H1 (cell line): ENCODE measurements at regions not wholly inside any gene's neighbourhood (a gene's known extent, or its start where the extent isn't known, plus 50 kb on each side); places are given as distances from the start of the nearest gene placed in this dataset.
A peak's percentile ranks its signal among the peaks of the same experiment; 100 is the strongest.

ENCODE experiments used
- CTCF ChIA-PET: fragments of 300-600 bp; sonication (Branson Sonifier 250); formaldehyde crosslinking; loops from one replicate; lab custom pipeline; 2021; ENCODE audit not compliant: partially characterized antibody; lab: Charles Lee
- POLR2A ChIA-PET: fragments of 300-600 bp; sonication (Branson Sonifier 250); formaldehyde crosslinking; loops from one replicate; lab custom pipeline; 2021; ENCODE audit warnings: inconsistent platforms; ENCODE audit not compliant: partially characterized antibody; lab: Charles Lee
- DNase-seq, 2 experiments: peaks; one replicate each; pipeline versions ENCODE4 v3.0.0 to v3.0.0-alpha.2; 2010 to 2022; ENCODE audit warnings: low spot score in 2 of 2, low read depth in 1 of 2, mixed read lengths in 1 of 2
- FAIRE-seq: peaks from 2 replicates; lab custom pipeline; 2011; peaks lifted over from hg19 to GRCh38; lab: Jason Lieb, UNC
- H2AFZ ChIP-seq: 2 replicates; pipeline ENCODE4 v1.8.1; 2012; ENCODE audit warnings: low read length, inconsistent platforms
- H2AK5ac ChIP-seq: 2 replicates; pipeline ENCODE4 v1.6.1; 2013; ENCODE audit warnings: low read depth, low read length
- H2BK120ac ChIP-seq: replicated peaks from 2 replicates; pipeline ENCODE3; 2013; ENCODE audit warnings: low read depth, low read length, inconsistent platforms
- H2BK12ac ChIP-seq: 2 replicates; pipeline ENCODE4 v1.6.1; 2013; ENCODE audit warnings: low read depth, low read length
- H2BK15ac ChIP-seq: 2 replicates; pipeline ENCODE4 v1.6.1; 2013; ENCODE audit warnings: low read length
- H2BK20ac ChIP-seq: 2 replicates; pipeline ENCODE4 v1.6.1; 2013; ENCODE audit warnings: low read length
- H2BK5ac ChIP-seq: 2 replicates; pipeline ENCODE4 v1.6.1; 2013; ENCODE audit warnings: low read depth, low read length
- H3K14ac ChIP-seq: 2 replicates; pipeline ENCODE4 v1.6.1; 2013; ENCODE audit warnings: inconsistent platforms; ENCODE audit not compliant: insufficient read length
- H3K18ac ChIP-seq: 2 replicates; pipeline ENCODE4 v1.6.1; 2013; ENCODE audit warnings: low read length; ENCODE audit errors: extremely low read depth
- H3K23ac ChIP-seq: 2 replicates; pipeline ENCODE4 v1.6.1; 2013; ENCODE audit warnings: inconsistent platforms; ENCODE audit not compliant: insufficient read length
- H3K23me2 ChIP-seq: 2 replicates; pipeline ENCODE4 v1.6.1; 2013; ENCODE audit warnings: low read depth, low read length
- H3K27ac ChIP-seq: 2 replicates; pipeline ENCODE4 v1.6.1; 2011; ENCODE audit warnings: low read depth, low read length, inconsistent platforms
- H3K27me3 ChIP-seq, 4 experiments: replicated peaks in 1 of 4; 1 replicate in 1 of 4; 2 replicates in 3 of 4; pipeline versions ENCODE4 v1.6.1 to v1.8.1; 2011 to 2013; ENCODE audit warnings: low read length in 3 of 4, mild to moderate bottlenecking in 3 of 4, inconsistent platforms in 2 of 4, mixed read lengths in 2 of 4, moderate library complexity in 1 of 4; ENCODE audit not compliant: control insufficient read depth in 3 of 4, insufficient read depth in 3 of 4; ENCODE audit errors: extremely low read depth in 1 of 4
- H3K36me3 ChIP-seq, 4 experiments: 2 replicates each; pipeline versions ENCODE4 v1.6.1 to v1.8.1; 2011 to 2013; ENCODE audit warnings: mild to moderate bottlenecking in 4 of 4, low read length in 3 of 4, moderate library complexity in 2 of 4, control low read depth in 1 of 4, inconsistent platforms in 1 of 4; ENCODE audit not compliant: insufficient read depth in 4 of 4, control insufficient read depth in 2 of 4
- H3K4ac ChIP-seq: replicated peaks from 2 replicates; pipeline ENCODE3; 2013; ENCODE audit warnings: low read length, low read depth, mixed read lengths, inconsistent platforms; ENCODE audit not compliant: insufficient read length
- H3K4me1 ChIP-seq, 4 experiments: replicated peaks in 1 of 4; 1 replicate in 1 of 4; 2 replicates in 3 of 4; pipeline versions ENCODE4 v1.6.1 to v1.8.1; 2011 to 2013; ENCODE audit warnings: low read length in 3 of 4, inconsistent platforms in 2 of 4, mixed read lengths in 1 of 4; ENCODE audit not compliant: insufficient read depth in 4 of 4, control insufficient read depth in 3 of 4
- H3K4me2 ChIP-seq, 2 experiments: 2 replicates each; pipeline versions ENCODE4 v1.6.1 to v1.8.1; 2011 to 2013; ENCODE audit warnings: low read depth in 2 of 2, low read length in 2 of 2, control low read depth in 1 of 2, inconsistent platforms in 1 of 2, mild to moderate bottlenecking in 1 of 2; ENCODE audit not compliant: insufficient read depth in 1 of 2
- H3K4me3 ChIP-seq, 4 experiments: fragments of 200-600, 300-600 bp in 1 of 4; sonication (generic), shearing (Covaris generic), sonication (Bioruptor Twin) in 1 of 4; 2 replicates each; pipeline versions ENCODE4 v1.5.1 to v1.8.1; 2011 to 2016; ENCODE audit warnings: low read length in 4 of 4, low read depth in 3 of 4, control low read depth in 2 of 4, inconsistent platforms in 2 of 4, mild to moderate bottlenecking in 2 of 4, mixed read lengths in 1 of 4, moderate library complexity in 1 of 4; ENCODE audit not compliant: insufficient read depth in 2 of 4; ENCODE audit errors: extremely low read depth in 1 of 4
- H3K56ac ChIP-seq: replicated peaks from 2 replicates; pipeline ENCODE3; 2013; ENCODE audit warnings: low read depth, mild to moderate bottlenecking, mixed read lengths, low read length, inconsistent platforms; ENCODE audit not compliant: insufficient read length
- H3K79me1 ChIP-seq: 2 replicates; pipeline ENCODE4 v1.6.1; 2013; ENCODE audit warnings: low read depth, low read length, control low read depth
- H3K79me2 ChIP-seq, 2 experiments: 2 replicates each; pipeline versions ENCODE4 v1.6.1 to v1.8.1; 2012 to 2013; ENCODE audit warnings: low read length in 2 of 2, mild to moderate bottlenecking in 2 of 2, inconsistent platforms in 1 of 2; ENCODE audit not compliant: insufficient read depth in 2 of 2, control insufficient read depth in 1 of 2
- H3K9ac ChIP-seq, 4 experiments: replicated peaks in 1 of 4; 1 replicate in 1 of 4; 2 replicates in 3 of 4; pipeline versions ENCODE4 v1.6.1 to v1.8.1; 2011 to 2013; ENCODE audit warnings: low read depth in 3 of 4, low read length in 3 of 4, control low read depth in 2 of 4, mild to moderate bottlenecking in 2 of 4, moderate library complexity in 2 of 4, inconsistent platforms in 1 of 4; ENCODE audit errors: extremely low read depth in 1 of 4
- H3K9me3 ChIP-seq, 2 experiments: 2 replicates each; pipeline versions ENCODE4 v1.6.1 to v1.8.1; 2012 to 2013; ENCODE audit warnings: mild to moderate bottlenecking in 2 of 2, moderate library complexity in 2 of 2, control low read depth in 1 of 2, inconsistent platforms in 1 of 2, low read depth in 1 of 2, low read length in 1 of 2, mixed read lengths in 1 of 2; ENCODE audit not compliant: insufficient read depth in 2 of 2
- H4K20me1 ChIP-seq, 2 experiments: replicated peaks in 1 of 2; 2 replicates each; pipeline versions ENCODE3 to v1.8.1; 2011 to 2013; ENCODE audit warnings: inconsistent platforms in 2 of 2, low read length in 2 of 2, mild to moderate bottlenecking in 1 of 2; ENCODE audit not compliant: insufficient read depth in 2 of 2, control insufficient read depth in 1 of 2
- H4K5ac ChIP-seq: 2 replicates; pipeline ENCODE4 v1.6.1; 2013; ENCODE audit warnings: low read length, low read depth, mixed read lengths, inconsistent platforms; ENCODE audit not compliant: insufficient read length
- H4K8ac ChIP-seq: 2 replicates; pipeline ENCODE4 v1.8.0; 2013; ENCODE audit warnings: mild to moderate bottlenecking, moderate library complexity, low read length, inconsistent platforms; ENCODE audit not compliant: insufficient read depth; ENCODE audit errors: extremely low read depth
- H4K91ac ChIP-seq: replicated peaks from 2 replicates; pipeline ENCODE3; 2013; ENCODE audit warnings: low read length, mixed read lengths, inconsistent platforms; ENCODE audit not compliant: insufficient read length
- ASH2L ChIP-seq: fragments of 200-600, 300-600 bp; sonication (generic); IDR thresholded peaks from one replicate; pipeline ENCODE4 v1.7.1; 2017; ENCODE audit warnings: low read length
- CBX5 ChIP-seq: fragments of 300-800, 300-1000 bp; sonication (generic); IDR thresholded peaks from 2 replicates; pipeline ENCODE4 v1.7.1; 2016; ENCODE audit warnings: antibody characterized with exemption, low read length, low read depth
- HDAC2 ChIP-seq, 2 experiments: fragments of 300-600 bp in 1 of 2; sonication (generic) in 1 of 2; IDR thresholded peaks; 2 replicates each; pipeline ENCODE4 v1.6.1; 2011 to 2012; ENCODE audit warnings: low read depth in 2 of 2, low read length in 2 of 2, mild to moderate bottlenecking in 2 of 2, moderate library complexity in 2 of 2, borderline replicate concordance in 1 of 2, inconsistent platforms in 1 of 2
- JUND ChIP-seq: IDR thresholded peaks from 2 replicates; pipeline ENCODE4 v1.6.1; 2011; ENCODE audit warnings: mild to moderate bottlenecking, improper control_type of control experiment, low read length
- KDM4A ChIP-seq: IDR thresholded peaks from one replicate; pipeline ENCODE4 v1.7.1; 2012; ENCODE audit warnings: low read depth, mild to moderate bottlenecking, moderate library complexity, low read length, inconsistent platforms; ENCODE audit not compliant: severe bottlenecking
- KDM5A ChIP-seq: fragments of 200-600 bp; IDR thresholded peaks from 2 replicates; pipeline ENCODE4 v1.7.1; 2012; ENCODE audit warnings: mild to moderate bottlenecking, low read length, inconsistent platforms, mixed read lengths
- RBBP5 ChIP-seq: IDR thresholded peaks from 2 replicates; pipeline ENCODE4 v1.7.1; 2012; ENCODE audit warnings: low read depth, mild to moderate bottlenecking, inconsistent platforms, low read length, moderate library complexity, borderline replicate concordance
- SIN3A ChIP-seq, 2 experiments: IDR thresholded peaks in 1 of 2; conservative IDR thresholded peaks in 1 of 2; 2 replicates each; pipeline ENCODE4 v1.6.1; 2011 to 2012; ENCODE audit warnings: low read length in 2 of 2, improper control_type of control experiment in 1 of 2, low read depth in 1 of 2, mild to moderate bottlenecking in 1 of 2
- SIX5 ChIP-seq: IDR thresholded peaks from 2 replicates; pipeline ENCODE4 v1.6.1; 2011; ENCODE audit warnings: mild to moderate bottlenecking, low read depth, low read length
- TEAD4 ChIP-seq: IDR thresholded peaks from 2 replicates; pipeline ENCODE4 v1.6.1; 2012; ENCODE audit warnings: low read depth, low read length, inconsistent platforms, mixed read lengths
- WGBS, 2 experiments: shearing (Covaris generic) in 1 of 2; methylation state at CpG; one replicate each; pipeline versions ENCODE4 v1.1.6 to v1.1.7; 2013 to 2015; ENCODE audit warnings: low lambda C conversion rate in 2 of 2, mixed read lengths in 2 of 2, inconsistent platforms in 1 of 2, low coverage in 1 of 2, missing lambda C conversion rate in 1 of 2; ENCODE audit not compliant: insufficient replicate concordance in 2 of 2, insufficient coverage in 1 of 2, insufficient read length in 1 of 2; ENCODE audit errors: extremely low coverage in 1 of 2, missing lambda C conversion rate in 1 of 2; 5-methylcytosine and 5-hydroxymethylcytosine counted together
- TF ChIP-seq, protein P1 (sequence below): IDR thresholded peaks from 2 replicates; pipeline ENCODE4 v1.6.1; 2011; ENCODE audit warnings: low read depth, mild to moderate bottlenecking, low read length; ENCODE audit not compliant: insufficient read depth
- TF ChIP-seq, protein P2 (sequence below): IDR thresholded peaks from 2 replicates; pipeline ENCODE4 v1.6.1; 2011; ENCODE audit warnings: low read length, improper control_type of control experiment

DNA sequence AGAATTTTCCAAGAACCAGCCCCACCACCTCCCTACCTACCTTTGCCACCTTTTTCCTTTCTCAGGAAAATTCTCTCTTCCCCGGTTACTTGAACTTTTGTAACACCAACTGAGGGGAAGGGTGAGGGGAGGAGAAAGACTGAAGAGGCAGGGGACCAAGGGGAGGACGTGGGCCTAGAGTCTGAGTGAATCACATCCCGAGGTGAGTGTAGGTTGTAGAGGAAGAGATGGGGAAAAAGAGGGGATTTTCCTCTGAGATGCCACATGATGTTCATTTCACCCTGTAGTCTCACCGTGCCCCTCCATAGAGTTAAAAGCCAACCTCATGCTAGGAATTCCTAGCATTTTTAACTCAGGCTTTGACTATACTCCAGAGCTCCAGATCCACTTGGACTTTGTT, 311.8 kb downstream of the RPAP3 start:
- 85% methylated on average over 4 of the region's 4 CpGs; no CpG with 5 or more reads in 1 of the 2 experiments for WGBS, 2 experiments
- H3K4me1 ChIP-seq, result no peaks in the 10 kb centered on the region
- no peaks in the 10 kb centered on the region for H3K79me2 ChIP-seq
- no peaks in the 10 kb centered on the region for H3K36me3 ChIP-seq
- H3K9ac ChIP-seq, result no peak overlapping the region
- H3K27ac ChIP-seq, result no peak overlapping the region
- H3K23me2 ChIP-seq, result no peaks in the 10 kb centered on the region
- H3K56ac ChIP-seq, result no peak overlapping the region
- H4K5ac ChIP-seq, result no peak overlapping the region
- peak overlapping the region; percentile 4; the same call in 1 of the 2 replicates for H3K18ac ChIP-seq
- H2BK15ac ChIP-seq, result no peak overlapping the region
- H2AK5ac ChIP-seq, result no peak overlapping the region
- no peak for FAIRE-seq
- H3K4ac ChIP-seq, result no peak overlapping the region
- no peak overlapping the region for H3K14ac ChIP-seq
- H3K4me2 ChIP-seq, result no peak overlapping the region
- H4K20me1 ChIP-seq, result no peaks in the 10 kb centered on the region
- peaks cover 12% of the 10 kb centered on the region in 2 experiments for H3K9me3 ChIP-seq
- CTCF ChIA-PET, result interaction anchor here (0.6 to 0.8 kb wide), 2 partner anchors 362 to 1833 kb away, joined by 3 read pairs; no protein-coding TSS in a partner anchor
- no peak overlapping the region for H2BK5ac ChIP-seq
- no peaks in the 10 kb centered on the region for H3K27me3 ChIP-seq
- POLR2A ChIA-PET, result no interaction called here
- no peak overlapping the region for H4K91ac ChIP-seq
- peak overlapping the region; percentile 82 for H2AFZ ChIP-seq
- no peak for DNase-seq
- no peak overlapping the region for H2BK12ac ChIP-seq
- H4K8ac ChIP-seq, result no peak overlapping the region
- H3K4me3 ChIP-seq, result no peak overlapping the region
- H3K79me1 ChIP-seq, result no peaks in the 10 kb centered on the region
- no peak overlapping the region for H2BK20ac ChIP-seq
- H3K23ac ChIP-seq, result no peak overlapping the region
- no peak overlapping the region for H2BK120ac ChIP-seq
- TF ChIP-seq SIX5 (no peak), KDM4A (no peak), RBBP5 (no peak), KDM5A (no peak), HDAC2 (IDR thresholded peaks at IDR 0.05; ENCODE audit: borderline replicate concordance in 1 of 2, low read depth in 2 of 2, low read length in 2 of 2) (no peak), SIN3A (conservative IDR thresholded peaks at IDR 0.05 in 1 of 2, IDR thresholded peaks at IDR 0.05 in 1 of 2; ENCODE audit: low read depth in 1 of 2, low read length in 2 of 2) (no peak), ASH2L (no peak), JUND (no peak), CBX5 (no peak), TEAD4 (no peak)
- TF ChIP-seq, protein P1, sequence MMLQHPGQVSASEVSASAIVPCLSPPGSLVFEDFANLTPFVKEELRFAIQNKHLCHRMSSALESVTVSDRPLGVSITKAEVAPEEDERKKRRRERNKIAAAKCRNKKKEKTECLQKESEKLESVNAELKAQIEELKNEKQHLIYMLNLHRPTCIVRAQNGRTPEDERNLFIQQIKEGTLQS, result no peak
- TF ChIP-seq, protein P2, sequence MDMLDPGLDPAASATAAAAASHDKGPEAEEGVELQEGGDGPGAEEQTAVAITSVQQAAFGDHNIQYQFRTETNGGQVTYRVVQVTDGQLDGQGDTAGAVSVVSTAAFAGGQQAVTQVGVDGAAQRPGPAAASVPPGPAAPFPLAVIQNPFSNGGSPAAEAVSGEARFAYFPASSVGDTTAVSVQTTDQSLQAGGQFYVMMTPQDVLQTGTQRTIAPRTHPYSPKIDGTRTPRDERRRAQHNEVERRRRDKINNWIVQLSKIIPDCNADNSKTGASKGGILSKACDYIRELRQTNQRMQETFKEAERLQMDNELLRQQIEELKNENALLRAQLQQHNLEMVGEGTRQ, result no peak
